HCT116 (cell line): ENCODE measurements at regions not wholly inside any gene's neighbourhood (a gene's known extent, or its start where the extent isn't known, plus 50 kb on each side); places are given as distances from the start of the nearest gene placed in this dataset.

Experiments
- ATAC-seq: fragments of 200-7000 bp; cut with Tn5 transposase; 2 replicates; pipeline ENCODE4 v1.9.1; 2020; ENCODE audit warnings: mild to moderate bottlenecking, moderate library complexity
- BruUV-seq: library from RNA; stranded (reverse); fragments of 400-500 nt; replicated peaks from 2 replicates; lab custom pipeline; 2021; lab: Mats Ljungman, UMichigan
- CTCF ChIA-PET: fragments of 300-600 bp; sonication (Branson Sonifier 250); formaldehyde crosslinking; loops from one replicate; lab custom pipeline; 2021; ENCODE audit warnings: antibody characterized with exemption; lab: Charles Lee
- POLR2A ChIA-PET: fragments of 300-600, 350-600 bp; sonication (Branson Sonifier 250); formaldehyde crosslinking; loops from one replicate; lab custom pipeline; 2021; ENCODE audit warnings: antibody characterized with exemption; lab: Charles Lee
- RAD21 ChIA-PET, 2 experiments: fragments of 300-600 bp; sonication (Branson Sonifier 250); formaldehyde crosslinking; loops; one replicate each; lab custom pipeline; 2023; ENCODE audit warnings: low total read pairs in 2 of 2; ENCODE audit not compliant: uncharacterized antibody in 2 of 2, unreplicated experiment in 2 of 2, low non-redundant PET in 1 of 2; lab: Charles Lee
- DNase-seq: peaks from one replicate; pipeline ENCODE4 v3.0.0-alpha.2; 2010; ENCODE audit warnings: low read depth, low spot score
- H2AFZ ChIP-seq: fragments of 200-600 bp; shearing (Covaris generic), sonication (generic); 2 replicates; pipeline ENCODE4 v1.6.1; 2017; ENCODE audit warnings: low read depth, mixed run types, mixed read lengths, antibody characterized with exemption, low read length; ENCODE audit not compliant: poor library complexity, severe bottlenecking
- H3K27ac ChIP-seq: 2 replicates; pipeline ENCODE4 v1.5.1; 2012; ENCODE audit warnings: low read depth, low read length
- H3K27me3 ChIP-seq: fragments of 200-600 bp; sonication (generic); 2 replicates; pipeline ENCODE4 v1.6.1; 2016; ENCODE audit warnings: mixed run types, low read length, mixed read lengths; ENCODE audit not compliant: insufficient read depth
- H3K36me3 ChIP-seq, 2 experiments: fragments of 200-500 bp in 1 of 2; fragments of 200-600 bp in 1 of 2; sonication (Bioruptor generic) in 1 of 2; sonication (generic) in 1 of 2; 2 replicates each; pipeline versions ENCODE4 v1.5.1 to v1.6.1; 2014 to 2016; ENCODE audit warnings: low read length in 2 of 2, inconsistent platforms in 1 of 2, mixed read lengths in 1 of 2, mixed run types in 1 of 2; ENCODE audit not compliant: insufficient read depth in 2 of 2, control insufficient read depth in 1 of 2
- H3K4me1 ChIP-seq, 2 experiments: fragments of 200-600 bp in 1 of 2; sonication (generic) in 1 of 2; 2 replicates each; pipeline versions ENCODE4 v1.5.1 to v1.6.1; 2012 to 2017; ENCODE audit warnings: low read length in 2 of 2, inconsistent platforms in 1 of 2, mild to moderate bottlenecking in 1 of 2, mixed read lengths in 1 of 2, mixed run types in 1 of 2, moderate library complexity in 1 of 2; ENCODE audit not compliant: insufficient read depth in 2 of 2, control insufficient read depth in 1 of 2
- H3K4me2 ChIP-seq: fragments of 200-600 bp; sonication (generic); 2 replicates; pipeline ENCODE4 v1.6.1; 2017; ENCODE audit warnings: mixed run types, low read length, mixed read lengths
- H3K4me3 ChIP-seq, 2 experiments: fragments of 200-600 bp in 1 of 2; sonication (generic) in 1 of 2; replicated peaks in 1 of 2; 2 replicates each; pipeline ENCODE4 v1.5.1; 2011 to 2016; ENCODE audit warnings: low read length in 2 of 2, control low read depth in 1 of 2, low read depth in 1 of 2, mild to moderate bottlenecking in 1 of 2, mixed read lengths in 1 of 2, mixed run types in 1 of 2
- H3K79me2 ChIP-seq: fragments of 200-600 bp; sonication (generic); 2 replicates; pipeline ENCODE4 v1.6.1; 2017; ENCODE audit warnings: mild to moderate bottlenecking, mixed run types, low read length, moderate library complexity, mixed read lengths; ENCODE audit not compliant: insufficient read depth
- H3K9ac ChIP-seq: fragments of 200-600 bp; sonication (generic); 2 replicates; pipeline ENCODE4 v1.6.1; 2016; ENCODE audit warnings: low read length, mixed read lengths
- H3K9me2 ChIP-seq: fragments of 200-600 bp; sonication (generic), shearing (Covaris generic); 2 replicates; pipeline ENCODE4 v1.6.1; 2017; ENCODE audit warnings: mixed run types, mild to moderate bottlenecking, moderate library complexity; ENCODE audit not compliant: insufficient read depth
- H3K9me3 ChIP-seq, 2 experiments: fragments of 200-500 bp in 1 of 2; fragments of 200-600 bp in 1 of 2; sonication (Bioruptor generic) in 1 of 2; sonication (generic) in 1 of 2; 2 replicates each; pipeline ENCODE4 v1.6.1; 2014 to 2017; ENCODE audit warnings: low read length in 2 of 2, mixed read lengths in 2 of 2, inconsistent platforms in 1 of 2, low read depth in 1 of 2, mild to moderate bottlenecking in 1 of 2, mixed run types in 1 of 2, moderate library complexity in 1 of 2; ENCODE audit not compliant: control insufficient read depth in 1 of 2, insufficient read depth in 1 of 2
- H4K20me1 ChIP-seq: fragments of 200-600 bp; sonication (generic), shearing (Covaris generic); 2 replicates; pipeline ENCODE4 v1.6.1; 2017; ENCODE audit warnings: mixed run types, mild to moderate bottlenecking, moderate library complexity; ENCODE audit not compliant: insufficient read depth
- ATF3 ChIP-seq: IDR thresholded peaks from 2 replicates; pipeline ENCODE4 v1.6.1; 2012
- CEBPB ChIP-seq: IDR thresholded peaks from 2 replicates; pipeline ENCODE4 v1.6.1; 2012; ENCODE audit warnings: low read depth
- CTCF ChIP-seq, 3 experiments: fragments of 200-600 bp in 1 of 3; sonication (generic) in 1 of 3; IDR thresholded peaks in 2 of 3; conservative IDR thresholded peaks in 1 of 3; 2 replicates each; pipeline ENCODE4 v1.5.1; 2012 to 2017; ENCODE audit warnings: low read depth in 2 of 3, low read length in 2 of 3, antibody characterized with exemption in 1 of 3, borderline replicate concordance in 1 of 3, control low read depth in 1 of 3, mild to moderate bottlenecking in 1 of 3, mixed read lengths in 1 of 3, mixed run types in 1 of 3, moderate library complexity in 1 of 3; ENCODE audit not compliant: insufficient read depth in 1 of 3
- EGR1 ChIP-seq: IDR thresholded peaks from 2 replicates; pipeline ENCODE4 v1.6.1; 2012; ENCODE audit warnings: low read depth
- EZH2 ChIP-seq: fragments of 200-600 bp; sonication (generic); IDR thresholded peaks from 2 replicates; pipeline ENCODE4 v1.6.1; 2017; ENCODE audit warnings: antibody characterized with exemption, mixed run types
- FOSL1 ChIP-seq: IDR thresholded peaks from 2 replicates; pipeline ENCODE4 v1.6.1; 2012; ENCODE audit warnings: low read depth
- JUND ChIP-seq: IDR thresholded peaks from 2 replicates; pipeline ENCODE4 v1.6.1; 2012
- MAX ChIP-seq: IDR thresholded peaks from 2 replicates; pipeline ENCODE4 v1.6.1; 2012
- POLR2A ChIP-seq: IDR thresholded peaks from 2 replicates; pipeline ENCODE4 v1.7.0; 2011; ENCODE audit warnings: borderline replicate concordance; ENCODE audit not compliant: insufficient read depth, insufficient read length; ENCODE audit errors: extremely low read depth
- POLR2AphosphoS5 ChIP-seq: IDR thresholded peaks from 2 replicates; pipeline ENCODE4 v1.6.1; 2011; ENCODE audit warnings: mild to moderate bottlenecking, low read depth, low read length, moderate library complexity
- RAD21 ChIP-seq: IDR thresholded peaks from 2 replicates; pipeline ENCODE4 v1.6.1; 2012; ENCODE audit warnings: low read depth, mild to moderate bottlenecking
- REST ChIP-seq: IDR thresholded peaks from 2 replicates; pipeline ENCODE4 v1.6.1; 2012; ENCODE audit warnings: low read depth
- SIN3A ChIP-seq: IDR thresholded peaks from 2 replicates; pipeline ENCODE4 v1.6.1; 2012; ENCODE audit warnings: low read depth
- SP1 ChIP-seq: IDR thresholded peaks from 2 replicates; pipeline ENCODE4 v1.6.1; 2012; ENCODE audit warnings: low read depth
- SRF ChIP-seq: IDR thresholded peaks from 2 replicates; pipeline ENCODE4 v1.6.1; 2012; ENCODE audit warnings: low read depth
- TCF7L2 ChIP-seq: IDR thresholded peaks from 2 replicates; pipeline ENCODE4 v1.7.0; 2011; ENCODE audit warnings: borderline replicate concordance, inconsistent platforms; ENCODE audit not compliant: insufficient read depth, insufficient read length; ENCODE audit errors: extremely low read depth
- YY1 ChIP-seq: IDR thresholded peaks from 2 replicates; pipeline ENCODE4 v1.6.1; 2011; ENCODE audit warnings: low read length, low read depth, moderate library complexity, mild to moderate bottlenecking; ENCODE audit not compliant: insufficient replicate concordance; ENCODE audit errors: extremely low read depth
- ZBTB33 ChIP-seq: IDR thresholded peaks from 2 replicates; pipeline ENCODE4 v1.6.1; 2011; ENCODE audit warnings: mild to moderate bottlenecking, low read length, moderate library complexity; ENCODE audit not compliant: insufficient replicate concordance; ENCODE audit errors: extremely low read depth
- ZFX ChIP-seq: fragments of 450-650 bp; IDR thresholded peaks from 2 replicates; pipeline ENCODE4 v1.6.1; 2017
- ZNF274 ChIP-seq: fragments of 200-500 bp; sonication (Bioruptor generic); IDR thresholded peaks from 2 replicates; pipeline ENCODE4 v1.6.1; 2014; ENCODE audit warnings: mild to moderate bottlenecking, low read depth, low read length, inconsistent platforms
- intact Hi-C: fragments of 100-400 bp; cut with micrococcal nuclease; formaldehyde crosslinking; loops from 2 replicates; pipeline ENCODE4 v1.10.0; 2022

GRCh38 chr16:20181949-20182348 is 108.3 kb upstream of the GPR139 start:
- Histone ChIP-seq H3K79me2 (no peaks in the 10 kb centered on the region), H3K4me3 (no peak overlapping the region), H3K4me2 (no peak overlapping the region), H2AFZ (no peak overlapping the region), H3K27ac (no peak overlapping the region), H3K9me3 (no peaks in the 10 kb centered on the region), H3K4me1 (no peaks in the 10 kb centered on the region), H4K20me1 (no peaks in the 10 kb centered on the region; the same call in 1 of the 2 replicates), H3K9me2 (no peaks in the 10 kb centered on the region), H3K36me3 (no peaks in the 10 kb centered on the region), H3K27me3 (peaks cover 11% of the 10 kb centered on the region; the same call in 1 of the 2 replicates), H3K9ac (no peak overlapping the region)
- BruUV-seq, result no TSS peak
- TF ChIP-seq FOSL1 (no peak), SRF (no peak), POLR2AphosphoS5 (no peak), EZH2 (no peak), POLR2A (no peak), ZBTB33 (no peak), ZFX (no peak), CTCF (IDR thresholded peaks at IDR 0.05 in 2 of 3, conservative IDR thresholded peaks at IDR 0.05 in 1 of 3; ENCODE audit: borderline replicate concordance in 1 of 3, insufficient read depth in 1 of 3, low read depth in 2 of 3, low read length in 2 of 3) (no peak), TCF7L2 (no peak), SIN3A (no peak), CEBPB (no peak), JUND (no peak), ATF3 (no peak), EGR1 (no peak), YY1 (no peak), ZNF274 (no peak), REST (no peak), MAX (no peak), SP1 (no peak), RAD21 (no peak)
- intact Hi-C loops, result no loop called here
- ATAC-seq, result no peak
- CTCF ChIA-PET, result no interaction called here
- no peak for DNase-seq
- POLR2A ChIA-PET, result no interaction called here
- RAD21 ChIA-PET, result no interaction called here
